ENCODE measurements at regions not wholly inside any gene's neighbourhood (a gene's known extent, or its start where the extent isn't known, plus 50 kb on each side); places are given as distances from the start of the nearest gene placed in this dataset.

DNA sequence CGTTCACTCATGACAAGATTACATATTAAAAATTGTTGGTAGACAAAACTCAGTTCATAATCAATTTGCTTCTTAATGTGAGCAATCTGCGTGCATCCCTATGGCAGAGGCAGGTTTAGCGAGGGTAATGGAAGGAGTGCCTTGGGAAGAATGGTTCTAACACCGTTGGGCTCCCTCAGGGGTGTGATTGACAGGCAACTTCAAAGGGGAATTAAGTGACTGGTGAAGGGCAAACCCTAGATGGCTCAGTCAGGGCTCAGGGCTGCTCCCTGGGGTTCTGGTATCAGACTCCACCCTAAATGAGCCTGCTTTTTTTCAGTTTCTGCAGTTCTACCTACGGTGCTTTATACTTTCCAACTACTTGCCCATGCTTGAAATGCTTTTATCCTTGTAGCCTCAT, 419.5 kb upstream of the CELF4 start:
- no peak for TF ChIP-seq EP300 (IDR thresholded peaks at IDR 0.05)
- TF ChIP-seq POLR2A (IDR thresholded peaks at IDR 0.05), result no peak

Data from ovary (tissue), 1 donor.